HG03280 (cell line): ENCODE measurements at regions not wholly inside any gene's neighbourhood (a gene's known extent, or its start where the extent isn't known, plus 50 kb on each side); places are given as distances from the start of the nearest gene placed in this dataset.
"Not testable (repeated sequence)": the region's sequence is repeated elsewhere in the genome, so short reads cannot be mapped to it uniquely, and the experiment has no call there.

Experiments
- ATAC-seq: cut with Tn5 transposase; IDR thresholded peaks from one replicate; pipeline ENCODE4 v1.9.1; 2021; ENCODE audit warnings: mild to moderate bottlenecking, moderate library complexity; ENCODE audit not compliant: unreplicated experiment

DNA sequence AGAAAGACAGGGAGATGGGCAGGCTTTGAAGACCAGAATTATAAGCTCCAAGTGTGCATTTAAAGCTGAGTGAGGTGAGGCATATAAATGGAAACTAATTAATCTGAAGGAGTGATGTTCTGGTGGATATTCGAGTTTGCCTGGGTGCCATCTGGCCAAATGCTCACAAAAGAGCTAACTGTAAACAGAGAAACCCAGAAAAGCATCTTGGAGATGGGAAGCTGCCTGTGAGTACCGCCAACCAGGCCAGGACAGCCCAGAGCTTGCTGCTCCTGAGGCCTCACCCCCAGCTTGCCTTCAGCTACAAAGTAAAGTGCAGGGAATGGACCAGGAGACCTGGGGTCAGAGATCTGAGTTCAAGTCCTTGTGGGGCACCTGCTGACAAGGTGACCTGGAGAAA lies 446.1 kb upstream of the MYT1L start:
- no peak for ATAC-seq

GRCh38 chr2:2775018-2775417 lies 443.9 kb upstream of the MYT1L start:
- no peak for ATAC-seq

DNA sequence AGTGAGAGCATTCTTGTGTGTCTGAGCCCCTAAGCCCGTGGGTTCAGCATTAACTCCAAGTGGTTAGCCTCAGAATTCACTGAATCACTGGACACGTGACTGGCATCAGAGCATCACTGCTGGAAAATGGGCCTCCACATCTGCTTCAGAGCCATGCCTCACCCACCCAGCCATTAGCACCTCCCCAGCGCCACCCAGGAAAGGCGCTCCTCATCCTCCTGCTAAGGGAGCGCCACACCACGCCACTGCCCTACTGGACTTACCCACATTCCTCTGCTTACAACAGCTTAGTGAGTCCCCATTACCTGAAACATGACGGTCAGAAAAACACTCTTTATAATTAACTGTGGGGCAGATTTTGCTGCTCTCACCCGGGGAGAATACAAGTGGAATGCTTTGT lies 442.6 kb upstream of the MYT1L start:
- no peak for ATAC-seq

DNA sequence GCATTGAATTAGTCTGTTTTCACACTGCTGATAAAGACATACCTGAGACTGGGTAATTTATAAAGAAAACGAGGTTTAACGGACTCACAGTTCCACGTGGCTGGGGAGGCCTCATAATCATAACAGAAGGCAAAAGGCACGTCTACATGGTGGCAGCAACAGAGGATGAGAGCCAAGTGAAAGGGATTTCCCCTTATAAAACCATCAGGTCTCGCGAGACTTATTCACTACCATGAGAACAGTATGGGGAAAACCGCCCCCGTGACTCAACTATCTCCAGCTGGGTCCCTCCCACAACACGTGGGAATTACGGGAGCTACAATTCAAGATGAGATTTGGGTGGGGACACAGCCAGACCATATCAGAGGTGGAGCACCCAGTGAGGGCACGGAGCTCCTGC lies 442.0 kb upstream of the MYT1L start:
- ATAC-seq: not testable (repeated sequence)

DNA sequence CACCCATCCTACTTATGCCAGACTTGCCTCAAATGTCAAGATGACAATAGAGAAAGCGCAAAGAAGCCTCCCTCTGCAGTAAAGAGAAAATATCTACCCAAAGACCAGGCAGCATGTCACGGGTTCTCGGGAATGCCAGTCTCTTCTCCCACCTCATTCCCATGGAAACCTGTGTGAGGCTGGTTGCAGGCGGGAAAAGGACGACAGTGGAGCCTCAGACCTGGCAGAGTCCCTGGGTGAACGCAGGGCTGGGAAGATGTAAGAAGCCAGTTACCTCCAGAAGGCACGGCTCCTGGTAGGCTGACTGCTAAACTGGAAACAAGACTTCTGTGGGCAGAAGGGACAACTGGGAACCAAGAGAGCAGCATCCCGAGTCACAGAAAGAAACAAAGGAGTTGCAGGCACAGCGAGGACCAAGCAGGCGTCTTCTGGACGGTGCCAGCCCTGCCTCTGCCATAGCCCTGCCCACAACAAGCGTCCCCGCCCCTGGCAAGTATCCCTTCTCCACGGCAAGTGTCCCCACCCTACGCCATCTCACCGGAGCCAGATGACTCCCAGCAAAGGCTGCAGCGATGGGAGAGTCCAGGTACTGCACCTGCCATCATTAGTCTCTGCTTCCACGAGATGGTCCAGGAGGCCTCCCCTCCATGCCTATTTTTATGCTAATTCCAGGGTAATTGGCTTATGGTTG lies 440.8 kb upstream of the MYT1L start:
- no peak for ATAC-seq

- no peak for ATAC-seq
These were observed 438.7 kb upstream of the MYT1L start for GRCh38 chr2:2769481-2770431.

DNA sequence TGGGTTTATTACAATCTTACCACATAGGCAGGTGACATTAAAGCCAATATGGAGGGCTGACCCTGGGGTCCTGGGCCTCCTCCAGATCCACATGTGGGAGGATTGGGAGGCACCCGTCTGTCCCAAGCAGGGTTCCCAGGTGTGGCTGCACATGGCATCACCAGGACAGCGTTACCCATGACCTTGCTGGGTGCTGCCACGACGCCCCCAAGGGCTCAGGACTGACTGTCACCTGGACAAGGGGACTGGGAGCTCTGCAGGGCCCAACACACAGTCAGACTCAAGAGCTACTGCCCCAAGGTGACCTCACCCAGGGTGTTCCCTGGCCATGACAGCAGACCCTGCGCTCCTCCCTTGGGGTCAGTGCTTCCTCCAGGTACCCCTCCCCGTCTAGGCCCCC lies 437.4 kb upstream of the MYT1L start:
- no peak for ATAC-seq

- no peak for ATAC-seq
These were observed 436.8 kb upstream of the MYT1L start for GRCh38 chr2:2767837-2768236.

- ATAC-seq: no peak
These were observed 434.9 kb upstream of the MYT1L start for GRCh38 chr2:2765839-2766495.

DNA sequence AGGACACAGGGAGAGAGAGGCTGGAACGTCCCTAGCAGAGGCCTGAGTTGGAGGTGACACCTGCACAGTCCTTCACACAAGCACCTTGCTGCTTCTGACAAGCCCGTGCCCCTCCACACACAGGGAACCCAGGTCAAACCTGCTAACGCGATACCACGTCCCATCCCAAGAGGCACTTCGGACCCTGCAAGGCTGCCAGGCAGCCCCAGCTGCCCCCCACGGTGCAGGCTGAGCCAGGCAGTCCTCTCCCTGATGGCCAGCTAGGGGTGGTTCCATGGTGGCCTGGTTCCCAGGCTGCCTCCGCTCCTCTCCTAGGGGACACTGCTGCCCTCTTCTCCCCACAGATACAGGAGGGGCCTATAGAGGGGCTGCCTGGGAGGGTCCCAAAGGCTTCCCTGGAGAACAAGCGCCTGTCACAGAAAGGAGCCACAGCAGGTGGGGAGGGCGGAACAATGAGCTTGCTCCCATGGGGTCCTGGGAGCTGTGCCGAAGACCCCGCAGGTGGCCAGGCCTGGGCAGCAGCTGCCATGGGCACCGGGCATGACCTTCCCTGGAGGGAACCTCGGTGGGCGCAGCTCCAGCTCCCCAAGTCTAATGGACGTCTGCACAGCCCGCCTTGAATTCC lies 434.2 kb upstream of the MYT1L start:
- ATAC-seq: no peak

GRCh38 chr2:2764739-2765138 lies 433.7 kb upstream of the MYT1L start:
- ATAC-seq: no peak

GRCh38 chr2:2764001-2764355 lies 432.9 kb upstream of the MYT1L start:
- ATAC-seq: no peak

DNA sequence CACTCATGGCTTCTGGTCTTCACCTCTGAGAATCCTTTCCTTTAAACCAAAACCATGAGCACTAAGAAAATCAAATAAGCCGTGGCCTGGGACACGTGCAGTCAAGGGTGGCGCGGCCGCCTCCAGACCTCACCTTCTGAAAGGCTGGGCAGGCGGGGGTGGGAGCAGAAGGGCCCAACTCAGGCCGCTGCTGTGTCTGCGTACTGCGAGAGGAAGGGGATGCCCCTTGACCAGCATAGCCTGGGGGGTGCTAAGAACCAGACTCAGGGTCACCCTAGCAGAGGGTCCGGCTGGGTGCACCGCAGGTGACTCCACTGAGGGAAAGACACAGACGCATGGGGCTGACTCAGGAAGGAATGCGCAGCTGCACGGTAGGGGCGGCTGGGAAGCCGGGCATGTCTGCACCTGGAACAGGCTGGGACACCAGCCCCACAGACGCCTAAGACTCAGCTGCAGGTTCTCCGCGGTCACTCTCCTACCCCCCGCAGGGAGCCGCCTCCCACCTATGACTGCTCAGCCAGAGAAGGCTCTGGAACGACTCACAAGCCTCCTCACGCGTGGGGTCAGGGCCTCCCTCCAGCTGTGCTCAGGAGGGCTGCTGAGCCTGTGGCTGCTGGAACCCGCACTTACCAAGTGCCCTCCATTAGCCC lies 432.4 kb upstream of the MYT1L start:
- ATAC-seq: no peak

- ATAC-seq: no peak
These were observed 431.8 kb upstream of the MYT1L start for GRCh38 chr2:2762913-2763312.

GRCh38 chr2:2762166-2762908 lies 431.3 kb upstream of the MYT1L start:
- ATAC-seq: no peak

GRCh38 chr2:2758793-2759367 lies 427.8 kb upstream of the MYT1L start:
- ATAC-seq: no peak

- ATAC-seq: no peak
These were observed 426.7 kb upstream of the MYT1L start for GRCh38 chr2:2757764-2758163.

GRCh38 chr2:2756886-2757285 lies 425.8 kb upstream of the MYT1L start:
- ATAC-seq: no peak

DNA sequence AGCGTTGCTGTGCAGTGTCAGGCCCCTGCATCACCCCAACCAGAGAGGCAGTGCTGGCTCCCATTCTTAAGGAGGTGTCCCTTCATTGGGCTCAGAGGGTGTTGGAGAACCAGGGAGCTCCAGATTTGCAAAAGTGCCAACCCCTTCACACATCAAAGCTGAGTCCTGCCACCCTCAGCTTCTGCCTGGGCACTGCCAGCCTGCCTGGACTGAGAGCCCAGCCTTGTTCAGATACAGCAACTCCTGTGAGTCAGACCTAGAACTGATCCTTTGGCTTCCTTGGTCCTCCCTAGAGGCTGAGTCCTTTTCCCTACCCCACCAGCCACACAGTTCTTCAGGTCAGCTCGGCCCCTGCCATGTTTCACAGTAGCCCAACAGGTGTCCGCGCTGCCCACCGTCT lies 424.9 kb upstream of the MYT1L start:
- ATAC-seq: no peak

GRCh38 chr2:2754940-2755339 lies 423.9 kb upstream of the MYT1L start:
- no peak for ATAC-seq
